ENCODE measurements at regions not wholly inside any gene's neighbourhood (a gene's known extent, or its start where the extent isn't known, plus 50 kb on each side); places are given as distances from the start of the nearest gene placed in this dataset.

- TF ChIP-seq CTCF (IDR thresholded peaks at IDR 0.05) = no peak
- no peak for TF ChIP-seq POLR2A (IDR thresholded peaks at IDR 0.05)
Measured at GRCh38 chr1:240712014-240712731, 100.2 kb upstream of the GREM2 start.

Data from vagina (tissue), 2 donors.